Naive thymus-derived CD4-positive, alpha-beta T cell (primary cell): ENCODE measurements at regions not wholly inside any gene's neighbourhood (a gene's known extent, or its start where the extent isn't known, plus 50 kb on each side); places are given as distances from the start of the nearest gene placed in this dataset.

Experiments
- ATAC-seq: fragments of 150-1000 bp; cut with Tn5 transposase; 2 replicates; pipeline ENCODE4 v1.10.0; 2021; ENCODE audit warnings: mild to moderate bottlenecking, moderate library complexity
- CTCF ChIA-PET: fragments of 350-600 bp; sonication (Branson Sonifier 250); formaldehyde crosslinking; loops from one replicate; lab custom pipeline; 2021; ENCODE audit warnings: antibody characterized with exemption; lab: Charles Lee
- POLR2A ChIA-PET: fragments of 350-600 bp; sonication (Branson Sonifier 250); formaldehyde crosslinking; loops from one replicate; lab custom pipeline; 2021; ENCODE audit warnings: antibody characterized with exemption, inconsistent platforms; lab: Charles Lee
- DNase-seq, 9 donors: peaks; one replicate each; pipeline versions ENCODE4 v3.0.0 to v3.0.0-alpha.2; 2020 to 2022; ENCODE audit warnings: mixed read lengths in 1 of 9
- H3K27ac ChIP-seq: one replicate; pipeline ENCODE4 v1.7.0; 2013; ENCODE audit warnings: mild to moderate bottlenecking, low read depth, low read length, moderate library complexity
- H3K27me3 ChIP-seq, 2 donors: one replicate each; pipeline ENCODE4 v1.7.0; 2013; ENCODE audit warnings: low read length in 2 of 2, mild to moderate bottlenecking in 2 of 2, moderate library complexity in 2 of 2; ENCODE audit not compliant: control insufficient read depth in 2 of 2, insufficient read depth in 2 of 2
- H3K36me3 ChIP-seq, 3 experiments: 1 replicate in 2 of 3; 2 replicates in 1 of 3; pipeline ENCODE4 v1.7.0; 2013; ENCODE audit warnings: low read length in 3 of 3, mild to moderate bottlenecking in 3 of 3, moderate library complexity in 1 of 3; ENCODE audit not compliant: insufficient read depth in 3 of 3, control insufficient read depth in 2 of 3
- H3K4me1 ChIP-seq, 2 donors: one replicate each; pipeline ENCODE4 v1.7.0; 2013; ENCODE audit warnings: low read length in 2 of 2, mild to moderate bottlenecking in 2 of 2, moderate library complexity in 1 of 2; ENCODE audit not compliant: control insufficient read depth in 2 of 2, insufficient read depth in 2 of 2
- H3K4me3 ChIP-seq: 2 replicates; pipeline ENCODE4 v1.7.0; 2013; ENCODE audit warnings: mild to moderate bottlenecking, low read length
- H3K9me3 ChIP-seq, 3 experiments: 1 replicate in 2 of 3; 2 replicates in 1 of 3; pipeline ENCODE4 v1.7.0; 2013; ENCODE audit warnings: low read length in 3 of 3; ENCODE audit not compliant: control insufficient read depth in 2 of 3
- H3K27ac Mint-ChIP-seq, 9 donors: one replicate each; pipeline ENCODE4 v1.8.0; 2020 to 2022; ENCODE audit warnings: mixed read lengths in 9 of 9, mild to moderate bottlenecking in 8 of 9, moderate library complexity in 5 of 9, inconsistent platforms in 2 of 9
- H3K27me3 Mint-ChIP-seq, 5 donors: one replicate each; pipeline ENCODE4 v1.8.0; 2021 to 2022; ENCODE audit warnings: mixed read lengths in 5 of 5, mild to moderate bottlenecking in 1 of 5
- H3K36me3 Mint-ChIP-seq, 5 donors: one replicate each; pipeline ENCODE4 v1.8.0; 2020 to 2022; ENCODE audit warnings: mixed read lengths in 5 of 5, mild to moderate bottlenecking in 3 of 5, inconsistent platforms in 1 of 5
- H3K4me1 Mint-ChIP-seq, 7 donors: one replicate each; pipeline ENCODE4 v1.8.0; 2020 to 2022; ENCODE audit warnings: mixed read lengths in 7 of 7, mild to moderate bottlenecking in 3 of 7, inconsistent platforms in 1 of 7
- H3K4me3 Mint-ChIP-seq, 10 donors: one replicate each; pipeline ENCODE4 v1.8.0; 2020 to 2022; ENCODE audit warnings: mild to moderate bottlenecking in 10 of 10, mixed read lengths in 10 of 10, moderate library complexity in 6 of 10, inconsistent platforms in 2 of 10
- H3K9me3 Mint-ChIP-seq, 11 donors: one replicate each; pipeline ENCODE4 v1.8.0; 2020 to 2022; ENCODE audit warnings: mixed read lengths in 11 of 11, mild to moderate bottlenecking in 4 of 11, inconsistent platforms in 1 of 11, moderate library complexity in 1 of 11
- intact Hi-C, 2 donors: fragments of 100-400 bp; cut with micrococcal nuclease; formaldehyde crosslinking; loops; one replicate each; pipeline ENCODE4 v1.15.1; 2023

DNA sequence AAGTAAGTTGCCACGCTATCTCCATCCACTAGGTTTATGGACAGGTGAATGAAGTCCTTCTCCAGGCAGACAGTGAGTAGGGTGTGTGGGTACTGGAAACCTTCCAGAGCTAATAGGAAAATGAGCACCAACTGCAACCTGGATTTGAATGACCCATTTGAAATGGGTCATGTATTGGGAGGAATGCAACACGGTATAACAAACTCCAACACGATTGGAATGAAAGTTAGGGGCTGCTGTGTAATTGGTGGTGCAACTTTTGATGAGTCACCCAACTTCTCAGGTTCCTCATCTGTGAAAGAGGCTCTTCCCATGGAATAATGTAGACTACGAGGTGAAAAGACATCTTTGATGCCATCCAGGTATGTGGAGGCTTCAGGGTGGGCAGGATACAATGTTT is 241.4 kb upstream of the PODXL start:
- ChIA-PET POLR2A (no interaction called here), CTCF (no interaction called here)
- ATAC-seq (no peak), DNase-seq (no peak)
- intact Hi-C loops, result no loop called here
- H3K27ac ChIP-seq, result no peak overlapping the region
- Mint-ChIP-seq H3K27ac (no peak overlapping the region), H3K36me3 (no peaks in the 10 kb centered on the region), H3K9me3 (peaks cover 0 to 1% (median 0%) of the 10 kb centered on the region in 11 donors), H3K4me1 (no peaks in the 10 kb centered on the region), H3K4me3 (no peak overlapping the region), H3K27me3 (peaks cover 0 to 32% (median 20%) of the 10 kb centered on the region in 5 donors)
- no peaks in the 10 kb centered on the region for H3K36me3 ChIP-seq
- no peaks in the 10 kb centered on the region for H3K4me1 ChIP-seq
- no peak overlapping the region for H3K4me3 ChIP-seq
- no peaks in the 10 kb centered on the region for H3K9me3 ChIP-seq
- H3K27me3 ChIP-seq, result no peaks in the 10 kb centered on the region

DNA sequence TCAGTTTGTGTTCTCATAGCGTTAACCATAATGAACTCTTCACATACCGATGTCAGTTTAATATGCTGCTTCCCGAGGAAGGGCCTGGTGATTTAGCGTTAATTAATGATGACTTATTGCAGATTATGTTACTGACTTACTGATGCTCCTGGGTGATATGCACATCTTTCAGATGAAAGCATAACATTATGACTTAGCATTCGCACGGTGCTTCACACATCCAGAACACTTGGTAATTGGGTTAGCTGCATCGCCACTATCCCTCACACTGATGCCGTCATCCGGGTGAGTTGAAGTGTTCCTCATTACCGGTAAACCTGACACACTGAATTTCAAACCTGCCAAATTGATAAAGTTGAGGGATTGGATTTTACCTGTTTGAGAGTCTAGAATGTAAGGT is 239.0 kb upstream of the PODXL start:
- Histone ChIP-seq H3K4me1 (no peaks in the 10 kb centered on the region), H3K27ac (no peak overlapping the region), H3K9me3 (no peaks in the 10 kb centered on the region), H3K4me3 (no peak overlapping the region), H3K27me3 (no peaks in the 10 kb centered on the region), H3K36me3 (no peaks in the 10 kb centered on the region)
- intact Hi-C loops, result no loop called here
- Mint-ChIP-seq H3K27ac (no peak overlapping the region), H3K27me3 (peaks cover 0 to 45% (median 26%) of the 10 kb centered on the region in 5 donors), H3K9me3 (peaks cover 0 to 3% (median 0%) of the 10 kb centered on the region in 11 donors), H3K4me1 (no peaks in the 10 kb centered on the region), H3K4me3 (no peak overlapping the region), H3K36me3 (no peaks in the 10 kb centered on the region)
- ChIA-PET CTCF (no interaction called here), POLR2A (no interaction called here)
- no peak for ATAC-seq
- no peak for DNase-seq

DNA sequence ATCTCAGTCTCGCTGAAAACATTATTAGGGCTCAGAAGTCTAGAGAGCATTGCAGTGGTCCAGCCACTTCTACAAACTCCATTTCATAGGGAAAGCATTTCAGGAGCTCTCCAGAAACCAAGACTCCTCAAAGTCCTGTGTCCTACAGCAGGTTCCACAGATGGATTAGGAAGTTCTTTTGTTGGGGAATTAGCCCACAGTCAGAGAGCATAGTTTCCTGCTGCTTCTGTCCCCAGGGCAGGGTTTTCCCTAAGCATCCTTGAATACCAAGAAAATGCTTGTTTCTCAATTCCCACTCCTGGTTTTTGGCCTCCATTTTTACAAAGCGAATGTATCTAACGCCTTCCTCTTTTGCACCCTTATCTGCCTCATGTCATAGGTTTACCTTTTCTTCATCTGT is 235.9 kb upstream of the PODXL start:
- Mint-ChIP-seq H3K27ac (no peak overlapping the region), H3K9me3 (peaks cover 0 to 3% (median 0%) of the 10 kb centered on the region in 11 donors), H3K27me3 (peaks cover 0 to 42% (median 26%) of the 10 kb centered on the region in 5 donors), H3K4me3 (no peak overlapping the region), H3K4me1 (no peaks in the 10 kb centered on the region), H3K36me3 (no peaks in the 10 kb centered on the region)
- intact Hi-C loops, result no loop called here
- POLR2A ChIA-PET, result no interaction called here
- Histone ChIP-seq H3K27me3 (no peaks in the 10 kb centered on the region), H3K36me3 (no peaks in the 10 kb centered on the region), H3K9me3 (no peaks in the 10 kb centered on the region), H3K4me3 (no peak overlapping the region), H3K27ac (no peak overlapping the region), H3K4me1 (no peaks in the 10 kb centered on the region)
- ATAC-seq (no peak), DNase-seq (no peak)
- CTCF ChIA-PET, result no interaction called here

DNA sequence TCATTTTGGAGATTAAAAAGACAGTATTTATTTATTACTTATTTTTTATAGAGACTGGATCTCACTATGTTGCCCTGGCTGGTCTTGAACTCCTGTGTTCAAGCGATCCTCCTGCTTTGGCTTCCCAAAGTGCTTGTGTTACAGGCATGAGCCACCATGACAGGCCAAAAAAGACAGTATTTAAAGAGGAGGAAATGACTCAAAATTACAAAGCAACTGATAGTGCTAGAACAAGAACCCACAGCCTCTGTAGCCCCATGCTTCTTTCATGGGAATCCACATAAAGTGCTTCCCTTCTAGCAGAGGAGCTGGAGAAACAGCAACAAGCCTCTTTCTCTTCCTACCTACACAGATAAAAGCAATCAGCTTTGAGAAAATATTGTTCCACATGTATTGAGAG is 230.7 kb upstream of the PODXL start:
- H3K9me3 ChIP-seq, result no peaks in the 10 kb centered on the region
- CTCF ChIA-PET, result no interaction called here
- no peak overlapping the region for H3K27ac ChIP-seq
- Mint-ChIP-seq H3K27ac (no peak overlapping the region), H3K4me1 (peaks cover 0 to 1% (median 0%) of the 10 kb centered on the region in 7 donors), H3K4me3 (no peak overlapping the region), H3K36me3 (no peaks in the 10 kb centered on the region), H3K27me3 (peaks cover 0 to 23% (median 20%) of the 10 kb centered on the region in 5 donors), H3K9me3 (peaks cover 0 to 10% (median 2%) of the 10 kb centered on the region in 11 donors)
- no peak for DNase-seq
- H3K4me3 ChIP-seq, result no peak overlapping the region
- POLR2A ChIA-PET, result no interaction called here
- no peaks in the 10 kb centered on the region for H3K27me3 ChIP-seq
- H3K36me3 ChIP-seq, result no peaks in the 10 kb centered on the region
- ATAC-seq, result no peak
- H3K4me1 ChIP-seq, result no peaks in the 10 kb centered on the region
- intact Hi-C loops, result no loop called here

DNA sequence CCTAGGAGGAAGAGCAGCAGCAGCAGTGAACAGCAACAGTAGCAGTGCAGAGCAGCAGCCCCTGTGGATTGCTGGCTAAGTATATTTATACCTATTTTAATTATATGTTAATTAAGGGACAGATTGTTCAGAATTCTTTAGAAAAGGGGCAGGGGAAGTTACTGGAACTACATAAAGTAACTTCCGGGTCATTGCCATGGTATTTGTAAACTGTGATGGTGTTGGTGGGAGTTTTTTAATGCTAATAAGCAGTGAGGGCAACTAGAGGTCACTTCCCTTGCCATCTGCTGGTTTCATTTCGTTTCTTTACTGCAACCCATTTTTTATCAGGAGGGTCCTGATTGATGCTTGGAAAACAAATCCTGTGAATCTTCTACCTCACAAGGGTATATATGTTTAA is 229.8 kb upstream of the PODXL start:
- no peaks in the 10 kb centered on the region for H3K9me3 ChIP-seq
- DNase-seq, result no peak
- no peaks in the 10 kb centered on the region for H3K27me3 ChIP-seq
- ChIA-PET CTCF (no interaction called here), POLR2A (no interaction called here)
- intact Hi-C loops, result no loop called here
- no peaks in the 10 kb centered on the region for H3K4me1 ChIP-seq
- Mint-ChIP-seq H3K27ac (no peak overlapping the region), H3K27me3 (peaks cover 2 to 27% (median 23%) of the 10 kb centered on the region in 5 donors), H3K36me3 (no peaks in the 10 kb centered on the region), H3K9me3 (peaks cover 0 to 10% (median 2%) of the 10 kb centered on the region in 11 donors), H3K4me1 (peaks cover 0 to 1% (median 0%) of the 10 kb centered on the region in 7 donors), H3K4me3 (no peak overlapping the region)
- no peak for ATAC-seq
- H3K4me3 ChIP-seq, result no peak overlapping the region
- H3K27ac ChIP-seq, result no peak overlapping the region
- no peaks in the 10 kb centered on the region for H3K36me3 ChIP-seq

DNA sequence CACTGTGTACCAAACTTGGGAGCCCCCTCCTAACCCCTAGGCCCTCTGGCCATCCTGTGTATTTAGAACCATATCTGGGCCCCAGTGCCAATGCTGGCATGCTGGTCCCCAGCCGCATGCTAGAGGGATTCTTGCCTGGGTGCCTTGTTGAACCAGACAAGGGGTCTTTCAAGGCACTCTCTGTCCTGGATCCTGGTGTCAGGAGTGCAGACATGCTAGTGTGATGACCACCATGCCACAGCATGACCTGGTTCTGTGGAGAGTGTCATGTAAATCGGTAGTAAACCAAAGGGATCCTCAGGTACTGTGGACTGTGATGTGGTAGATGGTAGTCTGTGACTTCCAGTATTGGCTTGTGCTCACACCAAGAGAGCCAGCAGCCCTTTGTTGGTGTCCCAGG is 222.2 kb upstream of the PODXL start:
- Histone ChIP-seq H3K4me3 (no peak overlapping the region), H3K9me3 (no peaks in the 10 kb centered on the region), H3K27me3 (no peaks in the 10 kb centered on the region), H3K4me1 (no peaks in the 10 kb centered on the region), H3K36me3 (no peaks in the 10 kb centered on the region), H3K27ac (no peak overlapping the region)
- H3K36me3 Mint-ChIP-seq, result no peaks in the 10 kb centered on the region
- ATAC-seq, result no peak
- no peak overlapping the region for H3K4me3 Mint-ChIP-seq
- ChIA-PET CTCF (interaction anchor here (0.6 kb wide), 1 partner anchor 29 kb away, joined by 3 read pairs; no protein-coding TSS in a partner anchor), POLR2A (no interaction called here)
- H3K27me3 Mint-ChIP-seq, result peaks cover 0 to 38% (median 17%) of the 10 kb centered on the region in 5 donors
- peaks cover 0 to 8% (median 0%) of the 10 kb centered on the region in 11 donors for H3K9me3 Mint-ChIP-seq
- no peak for DNase-seq
- peaks cover 0 to 1% (median 0%) of the 10 kb centered on the region in 7 donors for H3K4me1 Mint-ChIP-seq
- no peak overlapping the region for H3K27ac Mint-ChIP-seq
- intact Hi-C loops, result no loop called here

DNA sequence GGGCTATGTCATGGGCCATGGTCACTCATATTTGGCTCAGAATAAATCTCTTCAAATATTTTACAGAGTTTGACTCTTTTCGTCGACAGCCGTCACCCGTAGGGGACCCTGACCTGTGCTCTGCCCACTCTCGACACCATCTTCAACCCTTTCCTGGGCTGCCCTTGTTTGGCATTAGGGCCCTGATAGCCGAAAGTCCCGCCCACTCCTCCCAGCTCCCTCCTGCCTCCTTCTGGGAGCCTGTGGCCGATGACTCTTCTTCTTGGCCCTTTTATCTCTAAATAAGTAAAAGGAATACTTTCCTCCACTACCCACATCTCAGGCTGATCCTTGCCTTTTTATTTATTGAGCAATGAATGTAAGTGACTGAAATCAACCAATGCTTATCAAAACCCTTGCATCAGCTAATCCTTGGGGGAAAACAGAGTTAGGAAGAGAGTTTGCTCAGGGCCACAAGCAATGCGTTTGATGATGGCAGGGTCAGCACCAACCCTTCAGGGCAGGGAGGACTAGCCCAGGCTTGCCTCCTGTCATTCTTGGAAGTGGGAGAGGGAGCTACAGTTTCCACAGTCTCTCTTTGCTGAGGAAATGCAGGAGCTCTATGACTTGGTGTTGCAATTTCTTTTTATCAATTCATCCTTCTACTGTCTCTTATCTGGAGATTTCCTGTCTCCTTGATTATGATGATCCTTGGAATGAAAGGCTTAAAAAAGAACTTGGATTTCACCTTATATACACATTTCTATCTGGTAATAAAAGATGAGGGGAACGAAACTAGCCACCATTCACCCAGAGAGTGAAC is 218.2 kb upstream of the PODXL start:
- ATAC-seq, result no peak
- Mint-ChIP-seq H3K27ac (no peak overlapping the region), H3K27me3 (peaks cover 2 to 22% (median 11%) of the 10 kb centered on the region in 5 donors), H3K4me1 (peaks cover 0 to 2% (median 0%) of the 10 kb centered on the region in 7 donors), H3K36me3 (peaks cover 0 to 3% (median 0%) of the 10 kb centered on the region in 5 donors), H3K4me3 (no peak overlapping the region), H3K9me3 (peaks cover 0 to 8% (median 0%) of the 10 kb centered on the region in 11 donors)
- DNase-seq, result no peak
- H3K4me3 ChIP-seq, result no peak overlapping the region
- H3K27me3 ChIP-seq, result no peaks in the 10 kb centered on the region
- H3K36me3 ChIP-seq, result no peaks in the 10 kb centered on the region
- ChIA-PET CTCF (no interaction called here), POLR2A (no interaction called here)
- intact Hi-C loops, result no loop called here
- H3K4me1 ChIP-seq, result no peaks in the 10 kb centered on the region
- no peaks in the 10 kb centered on the region for H3K9me3 ChIP-seq
- no peak overlapping the region for H3K27ac ChIP-seq
